ENCODE measurements at regions not wholly inside any gene's neighbourhood (a gene's known extent, or its start where the extent isn't known, plus 50 kb on each side); places are given as distances from the start of the nearest gene placed in this dataset.
A peak's percentile ranks its signal among the peaks of the same experiment; 100 is the strongest.

DNA sequence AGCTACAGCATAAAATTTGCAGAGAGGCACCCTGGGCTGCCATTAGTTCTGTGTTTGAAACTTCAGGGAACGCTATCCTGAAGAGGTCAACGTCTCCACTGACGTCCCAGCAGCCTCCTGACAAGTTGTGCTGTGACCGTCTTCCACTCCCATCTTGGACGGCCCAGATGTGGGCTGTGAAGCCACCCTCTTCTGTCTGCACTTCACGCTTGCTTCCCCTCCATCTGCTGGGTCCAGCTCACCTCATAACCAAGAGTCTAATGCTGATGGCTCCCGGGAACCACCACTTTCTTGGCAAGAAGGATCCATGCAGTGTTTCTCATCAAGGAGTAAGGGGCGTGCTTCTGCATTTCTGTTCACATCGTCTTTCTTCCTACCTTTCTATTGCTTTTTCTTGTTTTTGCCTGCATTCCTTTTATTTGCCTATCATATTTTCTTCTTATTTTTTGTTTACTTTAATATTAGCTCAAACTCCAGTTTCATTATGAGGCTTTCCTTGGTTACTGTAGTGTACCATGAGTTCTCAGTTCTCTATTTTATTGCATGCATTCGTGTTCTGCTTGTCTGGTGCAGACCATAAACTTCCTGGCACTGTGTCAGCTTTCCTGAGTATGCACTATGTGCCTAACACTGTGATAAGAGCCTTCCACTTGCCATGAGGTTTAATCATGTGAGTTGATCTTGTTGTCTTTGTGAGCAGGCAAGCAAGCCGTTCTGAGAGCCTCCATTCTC, 631.8 kb upstream of the RAB6C start:
- FAIRE-seq = no peak
- no peak overlapping the region for H3K27ac ChIP-seq
- TF ChIP-seq, protein P1, sequence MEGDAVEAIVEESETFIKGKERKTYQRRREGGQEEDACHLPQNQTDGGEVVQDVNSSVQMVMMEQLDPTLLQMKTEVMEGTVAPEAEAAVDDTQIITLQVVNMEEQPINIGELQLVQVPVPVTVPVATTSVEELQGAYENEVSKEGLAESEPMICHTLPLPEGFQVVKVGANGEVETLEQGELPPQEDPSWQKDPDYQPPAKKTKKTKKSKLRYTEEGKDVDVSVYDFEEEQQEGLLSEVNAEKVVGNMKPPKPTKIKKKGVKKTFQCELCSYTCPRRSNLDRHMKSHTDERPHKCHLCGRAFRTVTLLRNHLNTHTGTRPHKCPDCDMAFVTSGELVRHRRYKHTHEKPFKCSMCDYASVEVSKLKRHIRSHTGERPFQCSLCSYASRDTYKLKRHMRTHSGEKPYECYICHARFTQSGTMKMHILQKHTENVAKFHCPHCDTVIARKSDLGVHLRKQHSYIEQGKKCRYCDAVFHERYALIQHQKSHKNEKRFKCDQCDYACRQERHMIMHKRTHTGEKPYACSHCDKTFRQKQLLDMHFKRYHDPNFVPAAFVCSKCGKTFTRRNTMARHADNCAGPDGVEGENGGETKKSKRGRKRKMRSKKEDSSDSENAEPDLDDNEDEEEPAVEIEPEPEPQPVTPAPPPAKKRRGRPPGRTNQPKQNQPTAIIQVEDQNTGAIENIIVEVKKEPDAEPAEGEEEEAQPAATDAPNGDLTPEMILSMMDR (IDR thresholded peaks at IDR 0.05) = no peak

DNA sequence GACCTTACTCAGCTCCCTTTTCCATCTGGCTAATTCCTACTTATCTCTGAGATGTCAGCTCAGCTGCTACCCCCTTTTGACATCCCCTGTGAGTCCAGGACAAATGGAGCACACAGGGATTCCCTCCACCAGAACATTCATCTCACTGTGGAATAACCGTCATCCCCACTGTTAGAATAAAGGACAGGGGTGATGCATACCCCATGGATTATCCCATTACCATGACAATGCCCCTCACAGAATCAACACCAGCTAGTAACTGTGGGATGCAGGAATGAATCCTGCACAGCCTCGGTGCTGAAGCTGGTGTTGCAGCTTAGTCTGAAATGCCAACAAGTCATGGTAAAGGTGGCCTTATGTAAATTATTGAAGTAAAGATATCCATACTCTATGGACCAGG, 624.8 kb upstream of the RAB6C start:
- no peak overlapping the region for H3K27ac ChIP-seq

More for the DNA sequence above, 631.8 kb upstream of the RAB6C start:
- Histone ChIP-seq H3K36me3 (no peaks in the 10 kb centered on the region), H3K4me3 (no peak overlapping the region), H3K4me1 (no peaks in the 10 kb centered on the region), H3K9me3 (no peaks in the 10 kb centered on the region), H3K27me3 (no peaks in the 10 kb centered on the region)
- intact Hi-C loops (cut with DNase I) = no loop called here
- ATAC-seq (peak in 1 of 4 donors; percentile 35), DNase-seq (no peak)
- WGBS, 2 donors = 58 to 62% methylated on average over 11 of the region's 11 CpGs

DNA sequence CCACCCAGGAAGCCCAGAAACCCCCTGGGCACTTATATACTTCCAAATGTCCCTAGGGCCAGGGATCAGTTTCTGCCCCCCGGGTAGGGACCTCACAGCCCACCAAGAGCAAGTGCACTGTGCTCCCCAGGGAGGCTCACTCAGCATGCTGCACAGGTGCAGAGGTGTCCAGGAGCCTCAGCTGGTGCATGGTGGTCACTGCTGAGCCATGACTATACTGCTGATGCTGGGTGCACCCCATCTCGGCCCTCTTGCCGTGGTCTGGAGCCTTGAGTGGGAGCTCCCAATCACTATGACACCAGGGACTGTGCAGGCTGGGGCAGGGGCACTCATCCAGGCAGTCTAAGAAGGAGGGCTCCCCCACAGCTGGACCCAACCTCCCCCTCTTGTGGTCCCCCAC, 617.8 kb upstream of the RAB6C start:
- Histone ChIP-seq H3K27me3 (no peaks in the 10 kb centered on the region), H3K9me3 (no peaks in the 10 kb centered on the region), H3K4me1 (no peaks in the 10 kb centered on the region), H3K27ac (no peak overlapping the region), H3K4me3 (no peak overlapping the region), H3K36me3 (no peaks in the 10 kb centered on the region)
- intact Hi-C loops (cut with DNase I) = no loop called here
- ATAC-seq (no peak), DNase-seq (no peak), FAIRE-seq (no peak)
- TF ChIP-seq, protein P1 (IDR thresholded peaks at IDR 0.05) = no peak
- WGBS, 2 donors = 77 to 86% methylated on average over 3 of the region's 3 CpGs

More for the DNA sequence above, 624.8 kb upstream of the RAB6C start:
- Histone ChIP-seq H3K4me3 (no peak overlapping the region), H3K27me3 (no peaks in the 10 kb centered on the region), H3K36me3 (no peaks in the 10 kb centered on the region), H3K4me1 (no peaks in the 10 kb centered on the region), H3K9me3 (no peaks in the 10 kb centered on the region)
- FAIRE-seq (no peak), DNase-seq (no peak), ATAC-seq (no peak)
- TF ChIP-seq, protein P1 (IDR thresholded peaks at IDR 0.05) = no peak
- intact Hi-C loops (cut with DNase I) = no loop called here
- 77 to 79% methylated on average over 2 of the region's 2 CpGs for WGBS, 2 donors

DNA sequence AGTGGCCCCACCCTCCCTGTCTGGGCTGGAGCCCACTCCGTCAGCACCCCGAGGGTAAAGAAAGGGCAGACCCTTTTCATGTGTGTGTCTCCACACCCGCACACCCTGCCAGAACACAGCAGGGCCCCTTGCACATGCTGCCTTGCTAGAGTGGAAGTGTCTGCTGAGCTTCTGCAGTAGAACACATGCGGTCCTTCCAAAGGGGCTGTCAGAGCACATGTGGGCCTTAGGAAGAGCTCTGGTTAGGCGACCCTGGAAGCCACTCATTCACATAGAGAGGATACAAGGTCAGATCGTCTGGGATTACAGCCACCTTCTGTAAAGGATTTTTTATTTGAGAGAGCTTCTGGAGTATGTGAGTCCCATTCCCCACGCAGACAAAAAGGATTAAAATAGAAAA, 613.2 kb upstream of the RAB6C start:
- intact Hi-C loops (cut with DNase I) = no loop called here
- ATAC-seq (no peak), DNase-seq (no peak), FAIRE-seq (no peak)
- TF ChIP-seq, protein P1 (IDR thresholded peaks at IDR 0.05) = no peak
- no peaks in the 10 kb centered on the region for H3K9me3 ChIP-seq
- H3K27ac ChIP-seq = no peak overlapping the region
- no peaks in the 10 kb centered on the region for H3K27me3 ChIP-seq
- H3K4me3 ChIP-seq = no peak overlapping the region
- 74 to 77% methylated on average over 7 of the region's 7 CpGs for WGBS, 2 donors
- no peaks in the 10 kb centered on the region for H3K36me3 ChIP-seq
- no peaks in the 10 kb centered on the region for H3K4me1 ChIP-seq

DNA sequence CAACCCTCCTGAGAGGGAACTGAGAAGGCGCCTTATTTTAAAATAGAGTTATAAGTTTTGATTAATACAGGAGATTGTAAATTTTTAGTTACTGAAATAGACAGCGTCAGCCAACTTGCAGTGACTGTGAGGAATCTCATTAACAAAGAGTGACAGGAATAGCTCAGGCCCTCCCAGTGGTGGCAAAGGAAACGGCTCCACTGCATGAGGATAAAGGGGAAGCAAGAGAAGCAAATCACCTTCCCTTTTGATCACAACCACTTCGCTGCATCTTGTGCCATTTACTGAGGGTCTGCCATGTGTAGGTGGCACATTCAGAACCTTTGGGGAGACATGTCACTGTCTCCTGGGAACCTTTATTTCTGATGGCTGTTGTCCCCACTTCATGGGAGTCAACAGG, 612.4 kb upstream of the RAB6C start:
- 72 to 81% methylated on average over 4 of the region's 4 CpGs for WGBS, 2 donors
- TF ChIP-seq, protein P1 (IDR thresholded peaks at IDR 0.05) = no peak
- DNase-seq = no peak

More for the DNA sequence above, 612.4 kb upstream of the RAB6C start:
- no peak overlapping the region for H3K4me3 ChIP-seq
- no peak overlapping the region for H3K27ac ChIP-seq
- ATAC-seq = no peak
- H3K36me3 ChIP-seq = no peaks in the 10 kb centered on the region
- no peak for FAIRE-seq
- H3K4me1 ChIP-seq = no peaks in the 10 kb centered on the region
- H3K27me3 ChIP-seq = no peaks in the 10 kb centered on the region
- intact Hi-C loops (cut with DNase I) = no loop called here
- H3K9me3 ChIP-seq = no peaks in the 10 kb centered on the region

All from pancreas (tissue), 10 donors.